Sigmoid colon (tissue), 4 donors: ENCODE measurements at regions not wholly inside any gene's neighbourhood (a gene's known extent, or its start where the extent isn't known, plus 50 kb on each side); places are given as distances from the start of the nearest gene placed in this dataset.

Experiments used
- CTCF ChIP-seq, 4 experiments: fragments of 450-650 bp in 3 of 4; fragments of 200-600 bp in 1 of 4; IDR thresholded peaks; one replicate each; pipeline ENCODE4 v1.5.1; 2016 to 2019; ENCODE audit warnings: antibody characterized with exemption in 4 of 4, mild to moderate bottlenecking in 3 of 4, moderate library complexity in 2 of 4
- EP300 ChIP-seq, 4 donors: sonication (generic); formaldehyde crosslinking; IDR thresholded peaks; one replicate each; pipeline ENCODE4 v1.6.1; 2017; ENCODE audit warnings: antibody characterized with exemption in 4 of 4
- POLR2A ChIP-seq, 2 donors: fragments of 450-650 bp; IDR thresholded peaks; one replicate each; pipeline ENCODE4 v1.6.1; 2016; ENCODE audit warnings: antibody characterized with exemption in 2 of 2, mild to moderate bottlenecking in 2 of 2, moderate library complexity in 2 of 2

DNA sequence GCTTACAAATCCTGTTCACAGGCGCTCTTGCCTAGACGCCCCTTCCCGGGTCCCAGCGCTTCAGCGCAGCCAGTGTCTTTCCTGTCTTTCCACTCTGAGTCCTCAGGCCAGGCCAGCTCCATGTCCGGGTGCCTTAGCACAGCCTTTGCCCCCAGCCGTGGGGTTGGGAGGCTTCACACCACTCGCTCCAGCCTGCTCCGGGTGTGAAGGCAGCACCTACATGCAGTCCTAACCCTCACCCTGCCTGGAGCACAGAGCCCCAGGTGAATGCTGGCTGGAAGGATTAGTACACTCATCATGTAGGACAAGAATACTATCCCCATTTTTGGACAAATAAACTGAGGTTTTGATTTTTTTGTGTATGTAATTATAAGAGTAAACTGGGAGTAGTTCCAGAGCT is 81.7 kb upstream of the TMEM72 start:
- TF ChIP-seq CTCF (IDR thresholded peaks at IDR 0.05): no peak
- no peak for TF ChIP-seq EP300 (IDR thresholded peaks at IDR 0.05)
- TF ChIP-seq POLR2A (IDR thresholded peaks at IDR 0.05): no peak
